OCI-LY7 (cell line): ENCODE measurements at regions not wholly inside any gene's neighbourhood (a gene's known extent, or its start where the extent isn't known, plus 50 kb on each side); places are given as distances from the start of the nearest gene placed in this dataset.

ENCODE experiments used
- BruUV-seq: library from RNA; stranded (reverse); fragments of 400-500 nt; replicated peaks from 2 replicates; lab custom pipeline; 2021; lab: Mats Ljungman, UMichigan
- CTCF ChIA-PET: fragments of 300-600 bp; sonication (Branson Sonifier 250); formaldehyde crosslinking; loops from one replicate; lab custom pipeline; 2022; ENCODE audit warnings: antibody characterized with exemption; ENCODE audit not compliant: unreplicated experiment; lab: Charles Lee
- POLR2A ChIA-PET: fragments of 300-600 bp; sonication (Branson Sonifier 250); formaldehyde crosslinking; loops from one replicate; lab custom pipeline; 2022; ENCODE audit warnings: antibody characterized with exemption; lab: Charles Lee
- DNase-seq: peaks from one replicate; pipeline ENCODE4 v3.0.0-alpha.2; 2015; ENCODE audit warnings: low spot score
- H2AFZ ChIP-seq: fragments of 200-600 bp; sonication (generic), shearing (Covaris generic); 2 replicates; pipeline ENCODE4 v1.6.1; 2014; ENCODE audit warnings: mild to moderate bottlenecking, antibody characterized with exemption, low read length, moderate library complexity
- H3K27ac ChIP-seq: fragments of 200-600 bp; sonication (generic); 2 replicates; pipeline ENCODE4 v1.5.1; 2014; ENCODE audit warnings: mixed run types, low read depth, mild to moderate bottlenecking, moderate library complexity, low read length, inconsistent platforms; ENCODE audit not compliant: poor library complexity, severe bottlenecking
- H3K36me3 ChIP-seq: fragments of 200-600 bp; sonication (generic); 2 replicates; pipeline ENCODE4 v1.6.1; 2014; ENCODE audit warnings: mild to moderate bottlenecking, antibody characterized with exemption, low read length, moderate library complexity, mixed read lengths; ENCODE audit not compliant: insufficient read depth
- H3K4me1 ChIP-seq: fragments of 200-600 bp; sonication (generic); 2 replicates; pipeline ENCODE4 v1.5.1; 2014; ENCODE audit warnings: mild to moderate bottlenecking, low read length; ENCODE audit not compliant: insufficient read depth, poor library complexity, severe bottlenecking
- H3K4me2 ChIP-seq: fragments of 200-600 bp; sonication (generic); 2 replicates; pipeline ENCODE4 v1.6.1; 2014; ENCODE audit warnings: mild to moderate bottlenecking, low read length
- H3K4me3 ChIP-seq: fragments of 200-600 bp; sonication (generic); 2 replicates; pipeline ENCODE4 v1.5.1; 2014; ENCODE audit warnings: mild to moderate bottlenecking, low read depth, low read length; ENCODE audit not compliant: poor library complexity, severe bottlenecking
- H3K79me2 ChIP-seq: fragments of 200-600 bp; sonication (generic); 2 replicates; pipeline ENCODE4 v1.6.1; 2016; ENCODE audit warnings: low read depth, mild to moderate bottlenecking, low read length, moderate library complexity, mixed read lengths; ENCODE audit not compliant: insufficient read depth
- H3K9me2 ChIP-seq: fragments of 200-600 bp; sonication (generic); 2 replicates; pipeline ENCODE4 v1.6.1; 2016; ENCODE audit warnings: mild to moderate bottlenecking, low read length, mixed read lengths; ENCODE audit not compliant: insufficient read depth
- H3K9me3 ChIP-seq: fragments of 200-600 bp; sonication (generic); 2 replicates; pipeline ENCODE4 v1.6.1; 2014; ENCODE audit warnings: mild to moderate bottlenecking, mixed run types, low read length, mixed read lengths
- H4K20me1 ChIP-seq: fragments of 200-600 bp; sonication (generic); 2 replicates; pipeline ENCODE4 v1.6.1; 2014; ENCODE audit warnings: mild to moderate bottlenecking, antibody characterized with exemption, low read length, moderate library complexity, mixed read lengths; ENCODE audit not compliant: insufficient read depth
- CTCF ChIP-seq: fragments of 200-600 bp; sonication (generic); conservative IDR thresholded peaks from 2 replicates; pipeline ENCODE4 v1.5.1; 2014; ENCODE audit warnings: mild to moderate bottlenecking, antibody characterized with exemption, low read length, moderate library complexity, mixed read lengths
- EZH2phosphoT487 ChIP-seq: fragments of 200-600 bp; sonication (generic); IDR thresholded peaks from 2 replicates; pipeline ENCODE4 v1.6.1; 2018; ENCODE audit warnings: low read depth, borderline replicate concordance, mild to moderate bottlenecking, mixed run types, antibody characterized with exemption, low read length, moderate library complexity, mixed read lengths
- intact Hi-C: fragments of 100-400 bp; cut with micrococcal nuclease; formaldehyde crosslinking; loops from one replicate; pipeline ENCODE4 v1.10.0; 2022; ENCODE audit not compliant: unreplicated experiment

- Histone ChIP-seq H2AFZ (no peak overlapping the region), H3K4me1 (no peaks in the 10 kb centered on the region), H3K79me2 (no peaks in the 10 kb centered on the region), H3K27ac (no peak overlapping the region), H3K4me3 (no peak overlapping the region), H3K9me2 (no peaks in the 10 kb centered on the region), H3K36me3 (no peaks in the 10 kb centered on the region), H3K4me2 (no peak overlapping the region), H4K20me1 (no peaks in the 10 kb centered on the region), H3K9me3 (no peaks in the 10 kb centered on the region)
- TF ChIP-seq CTCF (no peak), EZH2phosphoT487 (no peak)
- no peak for DNase-seq
- ChIA-PET POLR2A (interaction anchor here (0.9 kb wide), 2 partner anchors 9 to 94 kb away, joined by 4 read pairs; no protein-coding TSS in a partner anchor), CTCF (no interaction called here)
- intact Hi-C loops, result no loop called here
- BruUV-seq, result no TSS peak
These were observed 147.1 kb downstream of the DNAJB9 start for GRCh38 chr7:108716783-108717182.

GRCh38 chr7:108717781-108718180 lies 148.1 kb downstream of the DNAJB9 start:
- ChIA-PET CTCF (no interaction called here), POLR2A (no interaction called here)
- Histone ChIP-seq H3K79me2 (no peaks in the 10 kb centered on the region), H3K4me2 (no peak overlapping the region), H3K4me1 (no peaks in the 10 kb centered on the region), H2AFZ (no peak overlapping the region), H3K36me3 (no peaks in the 10 kb centered on the region), H3K9me3 (no peaks in the 10 kb centered on the region), H3K9me2 (no peaks in the 10 kb centered on the region), H3K27ac (no peak overlapping the region), H4K20me1 (no peaks in the 10 kb centered on the region), H3K4me3 (no peak overlapping the region)
- no peak for TF ChIP-seq CTCF
- TF ChIP-seq EZH2phosphoT487, result no peak
- intact Hi-C loops, result no loop called here
- no TSS peak for BruUV-seq
- no peak for DNase-seq

- Histone ChIP-seq H3K9me3 (no peaks in the 10 kb centered on the region), H3K9me2 (no peaks in the 10 kb centered on the region), H3K4me3 (no peak overlapping the region), H3K27ac (no peak overlapping the region), H3K36me3 (no peaks in the 10 kb centered on the region), H3K79me2 (no peaks in the 10 kb centered on the region), H4K20me1 (no peaks in the 10 kb centered on the region), H2AFZ (no peak overlapping the region), H3K4me2 (no peak overlapping the region), H3K4me1 (no peaks in the 10 kb centered on the region)
- DNase-seq, result no peak
- BruUV-seq, result no TSS peak
- ChIA-PET POLR2A (no interaction called here), CTCF (no interaction called here)
- no peak for TF ChIP-seq CTCF
- no peak for TF ChIP-seq EZH2phosphoT487
- intact Hi-C loops, result no loop called here
These were observed 150.0 kb downstream of the DNAJB9 start for GRCh38 chr7:108719631-108720030.
